Astrocyte (in vitro differentiated cells and primary cell): ENCODE measurements at regions not wholly inside any gene's neighbourhood (a gene's known extent, or its start where the extent isn't known, plus 50 kb on each side); places are given as distances from the start of the nearest gene placed in this dataset.

Source experiments
- DNase-seq: peaks from one replicate; pipeline ENCODE4 v3.0.0-alpha.2; 2010; ENCODE audit warnings: low read depth
- FAIRE-seq: peaks from 2 replicates; lab custom pipeline; 2011; peaks lifted over from hg19 to GRCh38; lab: Jason Lieb, UNC
- H2AFZ ChIP-seq: 2 replicates; pipeline ENCODE4 v1.6.0; 2012; ENCODE audit warnings: low read depth, low read length, inconsistent platforms
- H3K27ac ChIP-seq: 2 replicates; pipeline ENCODE4 v1.5.1; 2011; ENCODE audit warnings: low read depth, low read length, inconsistent platforms
- H3K27me3 ChIP-seq: 2 replicates; pipeline ENCODE4 v1.6.0; 2011; ENCODE audit warnings: low read length, inconsistent platforms; ENCODE audit not compliant: insufficient read depth
- H3K36me3 ChIP-seq: 2 replicates; pipeline ENCODE4 v1.5.1; 2011; ENCODE audit warnings: low read length, inconsistent platforms; ENCODE audit not compliant: insufficient read depth
- H3K4me1 ChIP-seq: 2 replicates; pipeline ENCODE4 v1.5.1; 2011; ENCODE audit warnings: low read length, inconsistent platforms; ENCODE audit not compliant: insufficient read depth
- H3K4me2 ChIP-seq: 2 replicates; pipeline ENCODE4 v1.6.0; 2012; ENCODE audit warnings: low read length, inconsistent platforms
- H3K4me3 ChIP-seq: 2 replicates; pipeline ENCODE4 v1.5.1; 2011; ENCODE audit warnings: low read depth, mild to moderate bottlenecking, low read length, inconsistent platforms; ENCODE audit not compliant: insufficient read depth
- H3K79me2 ChIP-seq: 2 replicates; pipeline ENCODE4 v1.6.0; 2012; ENCODE audit warnings: mild to moderate bottlenecking, low read length, inconsistent platforms; ENCODE audit not compliant: insufficient read depth
- H3K9ac ChIP-seq: 2 replicates; pipeline ENCODE4 v1.6.0; 2012; ENCODE audit warnings: mild to moderate bottlenecking, low read length, inconsistent platforms
- H3K9me3 ChIP-seq: 2 replicates; pipeline ENCODE4 v1.5.1; 2012; ENCODE audit warnings: low read depth, mild to moderate bottlenecking, low read length, inconsistent platforms; ENCODE audit not compliant: insufficient read depth
- H4K20me1 ChIP-seq: 2 replicates; pipeline ENCODE4 v1.6.0; 2012; ENCODE audit warnings: low read length, inconsistent platforms; ENCODE audit not compliant: insufficient read depth
- H3K27ac Mint-ChIP-seq: one replicate; pipeline ENCODE4 v1.8.0; 2021; ENCODE audit warnings: mild to moderate bottlenecking, mixed read lengths; ENCODE audit not compliant: unreplicated experiment
- H3K27me3 Mint-ChIP-seq: one replicate; pipeline ENCODE4 v1.8.0; 2021; ENCODE audit warnings: low read depth, mixed read lengths; ENCODE audit not compliant: unreplicated experiment
- H3K36me3 Mint-ChIP-seq: one replicate; pipeline ENCODE4 v1.8.0; 2021; ENCODE audit warnings: low read depth, mixed read lengths; ENCODE audit not compliant: unreplicated experiment
- H3K4me1 Mint-ChIP-seq: one replicate; pipeline ENCODE4 v1.8.0; 2021; ENCODE audit warnings: low read depth, mixed read lengths; ENCODE audit not compliant: unreplicated experiment
- H3K4me3 Mint-ChIP-seq: one replicate; pipeline ENCODE4 v1.8.0; 2021; ENCODE audit warnings: mild to moderate bottlenecking, moderate library complexity, mixed read lengths; ENCODE audit not compliant: unreplicated experiment
- H3K9me3 Mint-ChIP-seq: one replicate; pipeline ENCODE4 v1.8.0; 2021; ENCODE audit warnings: mild to moderate bottlenecking, mixed read lengths; ENCODE audit not compliant: unreplicated experiment
- CTCF ChIP-seq: IDR thresholded peaks from 2 replicates; pipeline ENCODE4 v1.5.1; 2011; ENCODE audit warnings: low read depth, mild to moderate bottlenecking, inconsistent platforms, low read length, moderate library complexity; ENCODE audit not compliant: insufficient read depth
- EZH2 ChIP-seq: IDR thresholded peaks from 2 replicates; pipeline ENCODE4 v1.6.1; 2012; ENCODE audit warnings: mild to moderate bottlenecking, low read length, inconsistent platforms; ENCODE audit not compliant: insufficient read depth

- Histone ChIP-seq H3K9me3 (no peaks in the 10 kb centered on the region), H3K4me3 (no peak overlapping the region), H3K27me3 (no peaks in the 10 kb centered on the region), H3K4me2 (no peak overlapping the region), H2AFZ (no peak overlapping the region), H4K20me1 (no peaks in the 10 kb centered on the region), H3K36me3 (no peaks in the 10 kb centered on the region), H3K27ac (no peak overlapping the region), H3K79me2 (no peaks in the 10 kb centered on the region), H3K4me1 (no peaks in the 10 kb centered on the region), H3K9ac (no peak overlapping the region)
- H3K9me3 Mint-ChIP-seq = no peaks in the 10 kb centered on the region
- peaks cover 2% of the 10 kb centered on the region for H3K27me3 Mint-ChIP-seq
- no peak overlapping the region for H3K27ac Mint-ChIP-seq
- DNase-seq (no peak), FAIRE-seq (no peak)
- H3K4me1 Mint-ChIP-seq = no peaks in the 10 kb centered on the region
- TF ChIP-seq CTCF = no peak
- no peak for TF ChIP-seq EZH2
- no peaks in the 10 kb centered on the region for H3K36me3 Mint-ChIP-seq
- no peak overlapping the region for H3K4me3 Mint-ChIP-seq
These were observed 288.1 kb upstream of the PRKCQ start for GRCh38 chr10:6868036-6868725.

GRCh38 chr10:6866757-6867156, 286.7 kb upstream of the PRKCQ start:
- Mint-ChIP-seq H3K27me3 (peaks cover 2% of the 10 kb centered on the region), H3K36me3 (no peaks in the 10 kb centered on the region), H3K9me3 (no peaks in the 10 kb centered on the region), H3K4me1 (no peaks in the 10 kb centered on the region), H3K27ac (no peak overlapping the region), H3K4me3 (no peak overlapping the region)
- no peak overlapping the region for H3K4me2 ChIP-seq
- H3K36me3 ChIP-seq = no peaks in the 10 kb centered on the region
- no peak overlapping the region for H3K27ac ChIP-seq
- DNase-seq (no peak), FAIRE-seq (no peak)
- no peaks in the 10 kb centered on the region for H3K4me1 ChIP-seq
- no peaks in the 10 kb centered on the region for H3K9me3 ChIP-seq
- H3K27me3 ChIP-seq = no peaks in the 10 kb centered on the region
- H3K79me2 ChIP-seq = no peaks in the 10 kb centered on the region
- TF ChIP-seq EZH2 (no peak), CTCF (no peak)
- H4K20me1 ChIP-seq = no peaks in the 10 kb centered on the region
- no peak overlapping the region for H3K4me3 ChIP-seq
- no peak overlapping the region for H2AFZ ChIP-seq
- no peak overlapping the region for H3K9ac ChIP-seq

- H3K9me3 ChIP-seq = no peaks in the 10 kb centered on the region
- FAIRE-seq (no peak), DNase-seq (no peak)
- Mint-ChIP-seq H3K4me3 (no peak overlapping the region), H3K9me3 (no peaks in the 10 kb centered on the region), H3K27me3 (peaks cover 2% of the 10 kb centered on the region), H3K36me3 (no peaks in the 10 kb centered on the region), H3K4me1 (no peaks in the 10 kb centered on the region), H3K27ac (no peak overlapping the region)
- H2AFZ ChIP-seq = no peak overlapping the region
- no peaks in the 10 kb centered on the region for H3K36me3 ChIP-seq
- H3K4me3 ChIP-seq = no peak overlapping the region
- H3K27me3 ChIP-seq = no peaks in the 10 kb centered on the region
- no peak for TF ChIP-seq CTCF
- TF ChIP-seq EZH2 = no peak
- H3K79me2 ChIP-seq = no peaks in the 10 kb centered on the region
- H3K4me1 ChIP-seq = no peaks in the 10 kb centered on the region
- no peak overlapping the region for H3K4me2 ChIP-seq
- H3K27ac ChIP-seq = no peak overlapping the region
- H4K20me1 ChIP-seq = no peaks in the 10 kb centered on the region
- H3K9ac ChIP-seq = no peak overlapping the region
These were observed 284.1 kb upstream of the PRKCQ start for GRCh38 chr10:6864142-6864541.
